Forelimb muscle (tissue), 1 donor: ENCODE measurements at regions not wholly inside any gene's neighbourhood (a gene's known extent, or its start where the extent isn't known, plus 50 kb on each side); places are given as distances from the start of the nearest gene placed in this dataset.

Source experiments
- DNase-seq: peaks from one replicate; pipeline ENCODE4 v3.0.0-alpha.2; 2013; ENCODE audit warnings: low read depth

- no peak for DNase-seq
Measured at GRCh38 chr12:43179486-43179885, 372.5 kb downstream of the ADAMTS20 start.

GRCh38 chr12:43177276-43177675 is 374.7 kb downstream of the ADAMTS20 start:
- DNase-seq, result no peak

GRCh38 chr12:43169115-43169681 is 382.8 kb downstream of the ADAMTS20 start:
- no peak for DNase-seq

GRCh38 chr12:43167691-43168090 is 384.3 kb downstream of the ADAMTS20 start:
- DNase-seq, result no peak

GRCh38 chr12:43165351-43165750 is 386.7 kb downstream of the ADAMTS20 start:
- no peak for DNase-seq

- no peak for DNase-seq
Measured at GRCh38 chr12:43162138-43162537, 389.9 kb downstream of the ADAMTS20 start.

GRCh38 chr12:43159506-43159905 is 392.5 kb downstream of the ADAMTS20 start:
- no peak for DNase-seq

- DNase-seq, result no peak
Measured at GRCh38 chr12:43158126-43158525, 393.9 kb downstream of the ADAMTS20 start.

- no peak for DNase-seq
Measured at GRCh38 chr12:43155376-43155775, 396.6 kb downstream of the ADAMTS20 start.

GRCh38 chr12:43154498-43155045 is 397.4 kb downstream of the ADAMTS20 start:
- DNase-seq, result no peak

- no peak for DNase-seq
Measured at GRCh38 chr12:43151441-43151981, 400.5 kb downstream of the ADAMTS20 start.

- no peak for DNase-seq
Measured at GRCh38 chr12:43148691-43149090, 403.3 kb downstream of the ADAMTS20 start.

GRCh38 chr12:43147878-43148277 is 404.1 kb downstream of the ADAMTS20 start:
- no peak for DNase-seq

- no peak for DNase-seq
Measured at GRCh38 chr12:43145481-43145880, 406.5 kb downstream of the ADAMTS20 start.

- DNase-seq, result no peak
Measured at GRCh38 chr12:43143278-43143677, 408.7 kb downstream of the ADAMTS20 start.

- DNase-seq, result no peak
Measured at GRCh38 chr12:43132291-43132690, 419.7 kb downstream of the ADAMTS20 start.

GRCh38 chr12:43131301-43131700 is 420.7 kb downstream of the ADAMTS20 start:
- DNase-seq, result no peak

GRCh38 chr12:43127886-43128549 is 424.0 kb downstream of the ADAMTS20 start:
- no peak for DNase-seq

- no peak for DNase-seq
Measured at GRCh38 chr12:43126652-43127375, 425.2 kb downstream of the ADAMTS20 start.

- no peak for DNase-seq
Measured at GRCh38 chr12:43123461-43123860, 428.5 kb downstream of the ADAMTS20 start.

GRCh38 chr12:43120150-43120549 is 431.9 kb downstream of the ADAMTS20 start:
- DNase-seq, result no peak

GRCh38 chr12:43118881-43119280 is 433.1 kb downstream of the ADAMTS20 start:
- DNase-seq, result no peak

- DNase-seq, result no peak
Measured at GRCh38 chr12:43118234-43118633, 433.8 kb downstream of the ADAMTS20 start.
